ENCODE measurements at regions not wholly inside any gene's neighbourhood (a gene's known extent, or its start where the extent isn't known, plus 50 kb on each side); places are given as distances from the start of the nearest gene placed in this dataset.
"Not testable (repeated sequence)": the region's sequence is repeated elsewhere in the genome, so short reads cannot be mapped to it uniquely, and the experiment has no call there.

GRCh38 chrY:20042993-20043392 is 298.5 kb upstream of the KDM5D start:
- no peak for DNase-seq

- DNase-seq, result no peak
Observed at GRCh38 chrY:20025676-20026075, 281.1 kb upstream of the KDM5D start.

GRCh38 chrY:19993410-19993809 is 248.9 kb upstream of the KDM5D start:
- not testable (repeated sequence) for DNase-seq

GRCh38 chrY:19973012-19973411 is 228.5 kb upstream of the KDM5D start:
- DNase-seq, result no peak

- no peak for DNase-seq
Observed at GRCh38 chrY:19947702-19948101, 203.2 kb upstream of the KDM5D start.

GRCh38 chrY:19899011-19899410 is 154.5 kb upstream of the KDM5D start:
- no peak for DNase-seq

- peak in 8 of 51 donors; percentile 0 to 27 (median 0) for DNase-seq
Observed at GRCh38 chrY:19892076-19892964, 147.8 kb upstream of the KDM5D start.

GRCh38 chrY:19882145-19882544 is 137.6 kb upstream of the KDM5D start:
- DNase-seq, result no peak

GRCh38 chrY:19869715-19870114 is 125.2 kb upstream of the KDM5D start:
- no peak for DNase-seq

GRCh38 chrY:19869281-19869680 is 124.8 kb upstream of the KDM5D start:
- DNase-seq, result no peak

GRCh38 chrY:19868647-19869046 is 124.1 kb upstream of the KDM5D start:
- no peak for DNase-seq

- DNase-seq, result no peak
Observed at GRCh38 chrY:19856474-19857135, 112.1 kb upstream of the KDM5D start.

- no peak for DNase-seq
Observed at GRCh38 chrY:19842972-19843371, 98.4 kb upstream of the KDM5D start.

- no peak for DNase-seq
Observed at GRCh38 chrY:19824136-19824535, 79.6 kb upstream of the KDM5D start.

- DNase-seq, result no peak
Observed at GRCh38 chrY:19818546-19818945, 74.0 kb upstream of the KDM5D start.

- DNase-seq, result peak in 2 of 51 donors; percentile 0
Observed at GRCh38 chrY:19816920-19817319, 72.4 kb upstream of the KDM5D start.

GRCh38 chrY:19816053-19816823 is 71.7 kb upstream of the KDM5D start:
- DNase-seq, result no peak

Measured in hypothalamus (tissue), 51 donors.